Smooth muscle cell (in vitro differentiated cells): ENCODE measurements at regions not wholly inside any gene's neighbourhood (a gene's known extent, or its start where the extent isn't known, plus 50 kb on each side); places are given as distances from the start of the nearest gene placed in this dataset.
"Not testable (repeated sequence)": the region's sequence is repeated elsewhere in the genome, so short reads cannot be mapped to it uniquely, and the experiment has no call there.

ENCODE experiments used
- DNase-seq: peaks from one replicate; lab custom pipeline; 2025; ENCODE audit not compliant: unreplicated experiment; lab: John Stamatoyannopoulos, UW
- H2AFZ ChIP-seq: fragments of 200-600 bp; sonication (generic); 2 replicates; pipeline ENCODE4 v1.6.0; 2016; ENCODE audit warnings: antibody characterized with exemption, low read depth, mild to moderate bottlenecking
- H3F3A ChIP-seq: fragments of 200-600 bp; sonication (generic); 2 replicates; pipeline ENCODE4 v1.6.0; 2017; ENCODE audit warnings: antibody characterized with exemption, low read depth
- H3K27ac ChIP-seq: fragments of 200-600 bp; sonication (generic); 2 replicates; pipeline ENCODE4 v1.5.1; 2016; ENCODE audit warnings: low read depth, mild to moderate bottlenecking
- H3K27me3 ChIP-seq: fragments of 200-600 bp; sonication (generic); 2 replicates; pipeline ENCODE4 v1.6.1; 2016; ENCODE audit warnings: low read depth, mild to moderate bottlenecking
- H3K36me3 ChIP-seq: fragments of 200-600 bp; sonication (generic); 2 replicates; pipeline ENCODE4 v1.5.1; 2016; ENCODE audit warnings: low read depth
- H3K4me1 ChIP-seq: fragments of 200-600 bp; sonication (generic); 2 replicates; pipeline ENCODE4 v1.5.1; 2016; ENCODE audit warnings: low read depth
- H3K4me2 ChIP-seq: fragments of 200-600 bp; sonication (generic); 2 replicates; pipeline ENCODE4 v1.6.0; 2016; ENCODE audit warnings: mild to moderate bottlenecking
- H3K4me3 ChIP-seq: fragments of 200-600 bp; sonication (generic); 2 replicates; pipeline ENCODE4 v1.5.1; 2016; ENCODE audit warnings: mild to moderate bottlenecking
- H3K79me2 ChIP-seq: fragments of 200-600 bp; sonication (generic); 2 replicates; pipeline ENCODE4 v1.6.0; 2016; ENCODE audit warnings: low read depth, mild to moderate bottlenecking
- H3K9ac ChIP-seq: fragments of 200-600 bp; sonication (generic); 2 replicates; pipeline ENCODE4 v1.6.0; 2016; ENCODE audit warnings: low read depth
- H3K9me3 ChIP-seq: fragments of 200-600 bp; sonication (generic); replicated peaks from 2 replicates; pipeline ENCODE4 v1.5.1; 2016; ENCODE audit warnings: low read depth
- H4K20me1 ChIP-seq: fragments of 200-600 bp; sonication (generic); 2 replicates; pipeline ENCODE4 v1.6.0; 2016; ENCODE audit warnings: low read depth
- WGBS: methylation state at CpG from one replicate; pipeline ENCODE4 v1.1.7; 2016; ENCODE audit warnings: low lambda C conversion rate; 5-methylcytosine and 5-hydroxymethylcytosine counted together
- TF ChIP-seq, protein P1 (sequence below): fragments of 200-600 bp; sonication (generic); IDR thresholded peaks from 2 replicates; pipeline ENCODE4 v1.5.1; 2017; ENCODE audit warnings: borderline replicate concordance, mild to moderate bottlenecking, antibody characterized with exemption; ENCODE audit not compliant: insufficient read depth, poor library complexity, severe bottlenecking

GRCh38 chr11:135001581-135001980 lies 589.5 kb upstream of the B3GAT1 start:
- no peak overlapping the region for H3K4me3 ChIP-seq
- H3K79me2 ChIP-seq: no peaks in the 10 kb centered on the region
- no peak overlapping the region for H3K27ac ChIP-seq
- no peaks in the 10 kb centered on the region for H3K9me3 ChIP-seq
- H3K9ac ChIP-seq: no peak overlapping the region
- 100% methylated on average over 2 of the region's 2 CpGs for WGBS
- no peaks in the 10 kb centered on the region for H3F3A ChIP-seq
- no peak overlapping the region for H3K4me2 ChIP-seq
- no peak overlapping the region for H2AFZ ChIP-seq
- no peaks in the 10 kb centered on the region for H4K20me1 ChIP-seq
- no peaks in the 10 kb centered on the region for H3K36me3 ChIP-seq
- peaks cover 9% of the 10 kb centered on the region for H3K4me1 ChIP-seq
- no peaks in the 10 kb centered on the region for H3K27me3 ChIP-seq
- DNase-seq: no peak
- TF ChIP-seq, protein P1, sequence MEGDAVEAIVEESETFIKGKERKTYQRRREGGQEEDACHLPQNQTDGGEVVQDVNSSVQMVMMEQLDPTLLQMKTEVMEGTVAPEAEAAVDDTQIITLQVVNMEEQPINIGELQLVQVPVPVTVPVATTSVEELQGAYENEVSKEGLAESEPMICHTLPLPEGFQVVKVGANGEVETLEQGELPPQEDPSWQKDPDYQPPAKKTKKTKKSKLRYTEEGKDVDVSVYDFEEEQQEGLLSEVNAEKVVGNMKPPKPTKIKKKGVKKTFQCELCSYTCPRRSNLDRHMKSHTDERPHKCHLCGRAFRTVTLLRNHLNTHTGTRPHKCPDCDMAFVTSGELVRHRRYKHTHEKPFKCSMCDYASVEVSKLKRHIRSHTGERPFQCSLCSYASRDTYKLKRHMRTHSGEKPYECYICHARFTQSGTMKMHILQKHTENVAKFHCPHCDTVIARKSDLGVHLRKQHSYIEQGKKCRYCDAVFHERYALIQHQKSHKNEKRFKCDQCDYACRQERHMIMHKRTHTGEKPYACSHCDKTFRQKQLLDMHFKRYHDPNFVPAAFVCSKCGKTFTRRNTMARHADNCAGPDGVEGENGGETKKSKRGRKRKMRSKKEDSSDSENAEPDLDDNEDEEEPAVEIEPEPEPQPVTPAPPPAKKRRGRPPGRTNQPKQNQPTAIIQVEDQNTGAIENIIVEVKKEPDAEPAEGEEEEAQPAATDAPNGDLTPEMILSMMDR: no peak

- not testable (repeated sequence) for H3K27me3 ChIP-seq
These were observed 589.0 kb upstream of the B3GAT1 start for GRCh38 chr11:135001065-135001464.

GRCh38 chr11:134999590-134999989 lies 587.5 kb upstream of the B3GAT1 start:
- H3K4me3 ChIP-seq: no peak overlapping the region
- no peak overlapping the region for H3K27ac ChIP-seq
- H3K27me3 ChIP-seq: no peaks in the 10 kb centered on the region
- H4K20me1 ChIP-seq: no peaks in the 10 kb centered on the region
- H3K36me3 ChIP-seq: no peaks in the 10 kb centered on the region
- peaks cover 13% of the 10 kb centered on the region for H3K4me1 ChIP-seq
- no peak overlapping the region for H3K9ac ChIP-seq
- H3K79me2 ChIP-seq: no peaks in the 10 kb centered on the region
- no peaks in the 10 kb centered on the region for H3F3A ChIP-seq
- 53% methylated on average over 6 of the region's 6 CpGs for WGBS
- DNase-seq: no peak
- TF ChIP-seq, protein P1: no peak
- no peak overlapping the region for H2AFZ ChIP-seq
- H3K9me3 ChIP-seq: no peaks in the 10 kb centered on the region
- no peak overlapping the region for H3K4me2 ChIP-seq

More at GRCh38 chr11:135001065-135001464, 589.0 kb upstream of the B3GAT1 start:
- 71% methylated on average over 5 of the region's 5 CpGs for WGBS
- not testable (repeated sequence) for H2AFZ ChIP-seq, H3K4me1 ChIP-seq, H3K27ac ChIP-seq, H3K4me2 ChIP-seq, H3K4me3 ChIP-seq, H4K20me1 ChIP-seq, H3K9ac ChIP-seq, H3K79me2 ChIP-seq, H3K9me3 ChIP-seq, H3K36me3 ChIP-seq, DNase-seq, H3F3A ChIP-seq

DNA sequence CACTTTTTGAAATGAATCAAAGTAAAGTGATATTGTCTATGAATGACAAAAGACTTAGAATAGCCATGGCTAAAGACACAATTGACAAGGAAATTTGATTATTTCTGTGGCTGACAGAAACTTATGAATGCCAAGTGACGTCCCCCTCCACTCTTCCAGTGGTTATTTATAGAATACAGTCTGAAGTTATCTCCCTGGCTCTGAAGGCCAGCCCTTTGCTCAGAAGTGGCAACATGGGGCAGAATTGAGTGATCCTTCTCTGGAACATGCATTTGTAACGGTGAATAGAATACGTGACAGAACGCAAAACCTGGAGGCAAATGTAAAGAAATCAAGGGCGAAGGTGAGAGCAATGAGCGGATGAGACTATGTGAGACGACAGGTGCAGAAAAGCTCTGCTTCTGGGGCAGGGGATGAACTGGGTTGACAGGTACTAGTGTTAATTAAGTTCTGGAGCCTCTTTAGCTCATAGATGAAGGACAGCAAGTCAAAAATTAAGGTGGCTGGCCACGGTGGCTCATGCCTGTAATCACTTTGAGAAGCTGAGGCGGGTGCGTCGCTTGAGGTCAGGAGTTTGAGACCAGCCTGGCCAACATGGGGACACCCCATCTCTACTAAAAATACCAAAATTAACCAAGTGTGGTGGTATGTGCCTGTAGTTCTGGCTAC lies 585.7 kb upstream of the B3GAT1 start:
- H3K4me2 ChIP-seq: no peak overlapping the region
- no peaks in the 10 kb centered on the region for H3K9me3 ChIP-seq
- no peak for DNase-seq
- H2AFZ ChIP-seq: no peak overlapping the region
- no peaks in the 10 kb centered on the region for H3K79me2 ChIP-seq
- H3K36me3 ChIP-seq: no peaks in the 10 kb centered on the region
- H3K9ac ChIP-seq: no peak overlapping the region
- H3K4me1 ChIP-seq: peaks cover 22% of the 10 kb centered on the region
- no peak overlapping the region for H3K27ac ChIP-seq
- TF ChIP-seq, protein P1: no peak
- no peaks in the 10 kb centered on the region for H4K20me1 ChIP-seq
- H3K4me3 ChIP-seq: no peak overlapping the region
- 92% methylated on average over 11 of the region's 11 CpGs for WGBS
- no peaks in the 10 kb centered on the region for H3K27me3 ChIP-seq
- H3F3A ChIP-seq: no peaks in the 10 kb centered on the region
